ENCODE measurements at regions not wholly inside any gene's neighbourhood (a gene's known extent, or its start where the extent isn't known, plus 50 kb on each side); places are given as distances from the start of the nearest gene placed in this dataset.

GRCh38 chr1:245091818-245092637 is 62.8 kb upstream of the KIF26B start:
- TF ChIP-seq CTCF (IDR thresholded peaks at IDR 0.05; ENCODE audit: low read depth, low read length), result no peak
- DNase-seq (ENCODE audit: extremely low read depth, low read depth), result peak; percentile 54

- no peak for DNase-seq (ENCODE audit: extremely low read depth, low read depth)
- TF ChIP-seq CTCF (IDR thresholded peaks at IDR 0.05; ENCODE audit: low read depth, low read length), result no peak
Observed at GRCh38 chr1:245091171-245091621, 63.6 kb upstream of the KIF26B start.

GRCh38 chr1:245090491-245091090 is 64.2 kb upstream of the KIF26B start:
- TF ChIP-seq CTCF (IDR thresholded peaks at IDR 0.05; ENCODE audit: low read depth, low read length), result no peak

GRCh38 chr1:245087723-245088122 is 67.1 kb upstream of the KIF26B start:
- no peak for TF ChIP-seq CTCF (IDR thresholded peaks at IDR 0.05; ENCODE audit: low read depth, low read length)
- no peak for DNase-seq (ENCODE audit: extremely low read depth, low read depth)

More at GRCh38 chr1:245090491-245091090, 64.2 kb upstream of the KIF26B start:
- no peak for DNase-seq (ENCODE audit: extremely low read depth, low read depth)

GRCh38 chr1:245086389-245086969 is 68.3 kb upstream of the KIF26B start:
- no peak for DNase-seq (ENCODE audit: extremely low read depth, low read depth)
- TF ChIP-seq CTCF (IDR thresholded peaks at IDR 0.05; ENCODE audit: low read depth, low read length), result no peak

GRCh38 chr1:245085508-245086095 is 69.2 kb upstream of the KIF26B start:
- DNase-seq (ENCODE audit: extremely low read depth, low read depth), result peak; percentile 77
- TF ChIP-seq CTCF (IDR thresholded peaks at IDR 0.05; ENCODE audit: low read depth, low read length), result peak; percentile 1
